Neuronal stem cell (in vitro differentiated cells): ENCODE measurements at regions not wholly inside any gene's neighbourhood (a gene's known extent, or its start where the extent isn't known, plus 50 kb on each side); places are given as distances from the start of the nearest gene placed in this dataset.

Experiments
- DNase-seq: peaks from one replicate; pipeline ENCODE4 v3.0.0-alpha.2; 2013; ENCODE audit warnings: low spot score
- H2AFZ ChIP-seq: one replicate; pipeline ENCODE4 v1.6.1; 2013; ENCODE audit warnings: mild to moderate bottlenecking, low read length, inconsistent platforms
- H2AK5ac ChIP-seq: 2 replicates; pipeline ENCODE4 v1.6.1; 2013; ENCODE audit warnings: low read depth, mild to moderate bottlenecking, inconsistent platforms, low read length, moderate library complexity, mixed read lengths
- H2BK120ac ChIP-seq: 2 replicates; pipeline ENCODE4 v1.6.1; 2013; ENCODE audit warnings: low read depth, mild to moderate bottlenecking, inconsistent platforms, low read length, moderate library complexity, mixed read lengths
- H2BK12ac ChIP-seq: one replicate; pipeline ENCODE4 v1.6.1; 2013; ENCODE audit warnings: low read length, inconsistent platforms
- H2BK15ac ChIP-seq: 2 replicates; pipeline ENCODE4 v1.6.1; 2013; ENCODE audit warnings: mild to moderate bottlenecking, low read length, inconsistent platforms, mixed read lengths
- H2BK5ac ChIP-seq: one replicate; pipeline ENCODE4 v1.6.1; 2013; ENCODE audit warnings: inconsistent platforms, mild to moderate bottlenecking, low read length, moderate library complexity
- H3K14ac ChIP-seq: one replicate; pipeline ENCODE4 v1.6.1; 2013; ENCODE audit warnings: low read length, inconsistent platforms
- H3K18ac ChIP-seq: 2 replicates; pipeline ENCODE4 v1.6.1; 2013; ENCODE audit warnings: low read length, inconsistent platforms
- H3K23ac ChIP-seq: 2 replicates; pipeline ENCODE4 v1.6.1; 2013; ENCODE audit warnings: low read depth, mild to moderate bottlenecking, mixed read lengths, low read length, inconsistent platforms; ENCODE audit not compliant: poor library complexity
- H3K27ac ChIP-seq: replicated peaks from 3 replicates; pipeline ENCODE4 v1.5.1; 2013; ENCODE audit warnings: low read length, inconsistent platforms
- H3K27me3 ChIP-seq, 3 experiments: 2 replicates each; pipeline ENCODE4 v1.6.1; 2013; ENCODE audit warnings: low read length in 3 of 3, mild to moderate bottlenecking in 2 of 3, inconsistent platforms in 1 of 3, low read depth in 1 of 3, mixed read lengths in 1 of 3, moderate library complexity in 1 of 3; ENCODE audit not compliant: control insufficient read depth in 3 of 3, insufficient read depth in 3 of 3
- H3K36me3 ChIP-seq, 2 donors: replicated peaks in 1 of 2; 2 replicates each; pipeline ENCODE4 v1.6.1; 2013; ENCODE audit warnings: low read length in 2 of 2; ENCODE audit not compliant: control insufficient read depth in 2 of 2, insufficient read depth in 2 of 2
- H3K4ac ChIP-seq: 2 replicates; pipeline ENCODE4 v1.6.1; 2013; ENCODE audit warnings: inconsistent platforms, mild to moderate bottlenecking, low read length, moderate library complexity
- H3K4me1 ChIP-seq, 2 donors: 1 replicate in 1 of 2; 2 replicates in 1 of 2; pipeline ENCODE4 v1.6.1; 2013; ENCODE audit warnings: low read length in 2 of 2, low read depth in 1 of 2; ENCODE audit not compliant: control insufficient read depth in 2 of 2, insufficient read depth in 1 of 2
- H3K4me2 ChIP-seq: one replicate; pipeline ENCODE4 v1.6.1; 2013; ENCODE audit warnings: mild to moderate bottlenecking, low read length, inconsistent platforms; ENCODE audit not compliant: insufficient read depth, poor library complexity, severe bottlenecking
- H3K4me3 ChIP-seq, 2 donors: 2 replicates each; pipeline ENCODE4 v1.5.1; 2013; ENCODE audit warnings: low read length in 2 of 2, mild to moderate bottlenecking in 2 of 2, inconsistent platforms in 1 of 2, moderate library complexity in 1 of 2
- H3K79me1 ChIP-seq: one replicate; pipeline ENCODE4 v1.6.1; 2013; ENCODE audit warnings: low read depth, mild to moderate bottlenecking, inconsistent platforms, low read length, moderate library complexity
- H3K9ac ChIP-seq: one replicate; pipeline ENCODE4 v1.6.1; 2013; ENCODE audit warnings: mild to moderate bottlenecking, low read depth, low read length, inconsistent platforms; ENCODE audit not compliant: poor library complexity
- H3K9me3 ChIP-seq, 2 donors: replicated peaks in 1 of 2; 2 replicates each; pipeline versions ENCODE3 to v1.6.1; 2013; ENCODE audit warnings: low read length in 2 of 2, mild to moderate bottlenecking in 2 of 2, inconsistent platforms in 1 of 2, low read depth in 1 of 2, mixed read lengths in 1 of 2, moderate library complexity in 1 of 2; ENCODE audit not compliant: control insufficient read depth in 2 of 2, insufficient read depth in 1 of 2
- H4K8ac ChIP-seq: one replicate; pipeline ENCODE4 v1.6.1; 2013; ENCODE audit warnings: low read depth, mild to moderate bottlenecking, inconsistent platforms, low read length, moderate library complexity
- H4K91ac ChIP-seq: one replicate; pipeline ENCODE4 v1.6.1; 2013; ENCODE audit warnings: low read length, low read depth, mild to moderate bottlenecking, inconsistent platforms; ENCODE audit not compliant: poor library complexity
- WGBS, 2 donors: extraction: QIAGEN DNeasy Blood & Tissue Kit; methylation state at CpG; one replicate each; pipeline ENCODE4 v1.1.7; 2013; ENCODE audit warnings: missing lambda C conversion rate in 2 of 2, mixed read lengths in 1 of 2; ENCODE audit not compliant: insufficient read length in 2 of 2, insufficient replicate concordance in 1 of 2; ENCODE audit errors: extremely low coverage in 2 of 2; 5-methylcytosine and 5-hydroxymethylcytosine counted together

DNA sequence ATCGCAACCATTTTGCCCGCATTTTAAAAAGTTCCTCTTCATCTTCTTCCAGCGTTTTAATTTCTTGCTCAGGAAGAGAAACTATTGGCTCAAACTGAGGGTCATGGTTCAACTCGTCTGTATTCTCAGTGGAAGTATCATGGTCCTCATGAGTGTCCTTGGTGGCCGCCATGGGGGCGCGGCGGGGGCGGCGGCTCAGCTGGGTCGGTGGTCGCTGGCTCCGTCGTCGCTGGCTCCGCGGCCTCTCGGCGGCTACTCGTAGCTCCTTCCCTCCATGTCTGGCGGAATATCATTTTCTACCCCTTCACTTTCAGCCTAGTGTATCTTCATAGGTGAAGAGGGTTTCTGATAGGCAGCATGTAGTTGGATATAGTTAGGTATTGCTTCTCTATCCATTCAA, 492.0 kb upstream of the MAGEB18 start:
- Histone ChIP-seq H3K14ac (no peak overlapping the region), H3K9me3 (no peaks in the 10 kb centered on the region), H2BK15ac (no peak overlapping the region), H2AK5ac (no peak overlapping the region), H3K79me1 (no peaks in the 10 kb centered on the region), H3K4me2 (no peak overlapping the region), H3K27ac (no peak overlapping the region), H3K18ac (no peak overlapping the region), H3K4me3 (no peak overlapping the region), H3K36me3 (no peaks in the 10 kb centered on the region), H3K4ac (no peak overlapping the region), H3K9ac (no peak overlapping the region), H4K8ac (no peak overlapping the region), H2BK12ac (no peak overlapping the region), H3K4me1 (no peaks in the 10 kb centered on the region), H2AFZ (no peak overlapping the region), H3K23ac (no peak overlapping the region), H2BK5ac (no peak overlapping the region), H3K27me3 (no peaks in the 10 kb centered on the region), H4K91ac (no peak overlapping the region), H2BK120ac (no peak overlapping the region)
- DNase-seq: no peak
- no CpG with 5 or more reads among the region's 21 CpGs for WGBS, 2 donors

- Histone ChIP-seq H3K4ac (no peak overlapping the region), H2AFZ (no peak overlapping the region), H3K79me1 (no peaks in the 10 kb centered on the region), H3K14ac (no peak overlapping the region), H3K18ac (no peak overlapping the region), H3K4me2 (no peak overlapping the region), H3K4me1 (no peaks in the 10 kb centered on the region), H3K4me3 (no peak overlapping the region), H3K36me3 (no peaks in the 10 kb centered on the region), H2BK5ac (no peak overlapping the region), H4K91ac (no peak overlapping the region), H3K23ac (no peak overlapping the region), H4K8ac (no peak overlapping the region), H2BK15ac (no peak overlapping the region), H3K9ac (no peak overlapping the region), H2AK5ac (no peak overlapping the region), H3K27me3 (no peaks in the 10 kb centered on the region), H3K27ac (no peak overlapping the region), H2BK120ac (no peak overlapping the region), H3K9me3 (no peaks in the 10 kb centered on the region), H2BK12ac (no peak overlapping the region)
- DNase-seq: no peak
- WGBS, 2 donors: no CpG with 5 or more reads among the region's 2 CpGs
These were observed 489.4 kb upstream of the MAGEB18 start for GRCh38 chrX:25648790-25649189.

GRCh38 chrX:25650216-25650820, 487.8 kb upstream of the MAGEB18 start:
- H3K79me1 ChIP-seq: no peaks in the 10 kb centered on the region
- no peak overlapping the region for H4K8ac ChIP-seq
- H4K91ac ChIP-seq: no peak overlapping the region
- H3K18ac ChIP-seq: no peak overlapping the region
- no CpG with 5 or more reads among the region's 5 CpGs for WGBS, 2 donors
- no peaks in the 10 kb centered on the region for H3K36me3 ChIP-seq
- H3K4me1 ChIP-seq: no peaks in the 10 kb centered on the region
- H3K23ac ChIP-seq: no peak overlapping the region
- H2AFZ ChIP-seq: no peak overlapping the region
- H2BK5ac ChIP-seq: no peak overlapping the region
- no peak overlapping the region for H3K4me2 ChIP-seq
- no peak for DNase-seq
- H2BK12ac ChIP-seq: no peak overlapping the region
- no peak overlapping the region for H2BK15ac ChIP-seq
- H3K4me3 ChIP-seq: no peak overlapping the region
- H2AK5ac ChIP-seq: no peak overlapping the region
- H3K4ac ChIP-seq: no peak overlapping the region
- H3K9me3 ChIP-seq: no peaks in the 10 kb centered on the region
- no peak overlapping the region for H3K14ac ChIP-seq
- no peaks in the 10 kb centered on the region for H3K27me3 ChIP-seq
- H3K9ac ChIP-seq: no peak overlapping the region
- no peak overlapping the region for H2BK120ac ChIP-seq
- H3K27ac ChIP-seq: no peak overlapping the region

GRCh38 chrX:25659317-25659716, 478.8 kb upstream of the MAGEB18 start:
- no peak overlapping the region for H3K14ac ChIP-seq
- no peak overlapping the region for H3K23ac ChIP-seq
- no peak overlapping the region for H3K4me3 ChIP-seq
- H3K4me1 ChIP-seq: no peaks in the 10 kb centered on the region
- no peak overlapping the region for H4K91ac ChIP-seq
- H2BK5ac ChIP-seq: no peak overlapping the region
- no peak overlapping the region for H2BK15ac ChIP-seq
- DNase-seq: no peak
- no peak overlapping the region for H3K18ac ChIP-seq
- no CpG with 5 or more reads among the region's 3 CpGs for WGBS, 2 donors
- no peak overlapping the region for H2BK12ac ChIP-seq
- H3K4ac ChIP-seq: no peak overlapping the region
- H2AK5ac ChIP-seq: no peak overlapping the region
- H3K79me1 ChIP-seq: no peaks in the 10 kb centered on the region
- no peaks in the 10 kb centered on the region for H3K9me3 ChIP-seq
- H2AFZ ChIP-seq: no peak overlapping the region
- H4K8ac ChIP-seq: no peak overlapping the region
- no peak overlapping the region for H3K27ac ChIP-seq
- no peaks in the 10 kb centered on the region for H3K36me3 ChIP-seq
- no peaks in the 10 kb centered on the region for H3K27me3 ChIP-seq
- H3K9ac ChIP-seq: no peak overlapping the region
- no peak overlapping the region for H2BK120ac ChIP-seq
- no peak overlapping the region for H3K4me2 ChIP-seq
